NCI-H510A (cell line): ENCODE measurements at regions not wholly inside any gene's neighbourhood (a gene's known extent, or its start where the extent isn't known, plus 50 kb on each side); places are given as distances from the start of the nearest gene placed in this dataset.

ENCODE experiments used
- DNase-seq: peaks from one replicate; lab custom pipeline; 2025; lab: John Stamatoyannopoulos, UW

DNA sequence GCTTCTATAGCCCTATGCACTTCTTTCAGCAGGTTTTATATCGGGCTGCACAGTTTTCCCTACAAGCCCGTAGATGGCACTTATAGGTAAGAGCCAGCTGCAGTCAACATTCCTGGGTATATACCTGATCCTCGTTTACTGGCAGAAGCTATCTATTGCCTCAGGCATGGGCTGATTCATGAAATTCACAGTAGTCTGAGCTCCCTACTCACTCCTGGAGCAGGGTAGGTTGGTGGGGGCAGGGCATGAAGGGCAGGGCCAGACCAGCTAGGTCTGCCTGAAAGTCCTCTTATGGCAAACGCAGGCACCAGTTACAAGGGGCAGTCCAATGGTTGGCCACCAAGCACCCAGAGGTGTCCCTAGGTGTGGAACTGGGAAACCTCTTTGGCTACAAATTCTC, 345.8 kb downstream of the RPS29 start:
- DNase-seq = no peak

DNA sequence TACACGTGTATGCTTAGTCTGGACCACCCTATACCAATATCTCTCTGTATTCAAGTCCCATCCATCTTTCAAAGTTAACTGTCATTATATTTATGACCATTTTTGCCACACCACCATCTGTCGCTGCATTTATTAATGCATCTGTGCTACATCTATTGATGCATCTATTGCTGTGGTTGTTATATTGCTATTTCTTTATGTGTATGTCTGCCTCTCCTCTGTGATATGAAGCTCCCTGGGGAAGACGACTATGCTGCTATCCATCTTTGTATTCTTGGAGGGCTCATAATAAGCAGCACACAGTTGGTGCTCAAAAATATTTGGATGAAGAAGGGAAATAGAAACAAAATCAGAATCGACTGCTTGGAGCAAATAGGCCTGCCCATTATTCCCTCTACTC, 357.6 kb downstream of the RPS29 start:
- no peak for DNase-seq

GRCh38 chr14:49221316-49221715, 364.9 kb downstream of the RPS29 start:
- DNase-seq = no peak

GRCh38 chr14:49220492-49220891, 365.7 kb downstream of the RPS29 start:
- DNase-seq = no peak

DNA sequence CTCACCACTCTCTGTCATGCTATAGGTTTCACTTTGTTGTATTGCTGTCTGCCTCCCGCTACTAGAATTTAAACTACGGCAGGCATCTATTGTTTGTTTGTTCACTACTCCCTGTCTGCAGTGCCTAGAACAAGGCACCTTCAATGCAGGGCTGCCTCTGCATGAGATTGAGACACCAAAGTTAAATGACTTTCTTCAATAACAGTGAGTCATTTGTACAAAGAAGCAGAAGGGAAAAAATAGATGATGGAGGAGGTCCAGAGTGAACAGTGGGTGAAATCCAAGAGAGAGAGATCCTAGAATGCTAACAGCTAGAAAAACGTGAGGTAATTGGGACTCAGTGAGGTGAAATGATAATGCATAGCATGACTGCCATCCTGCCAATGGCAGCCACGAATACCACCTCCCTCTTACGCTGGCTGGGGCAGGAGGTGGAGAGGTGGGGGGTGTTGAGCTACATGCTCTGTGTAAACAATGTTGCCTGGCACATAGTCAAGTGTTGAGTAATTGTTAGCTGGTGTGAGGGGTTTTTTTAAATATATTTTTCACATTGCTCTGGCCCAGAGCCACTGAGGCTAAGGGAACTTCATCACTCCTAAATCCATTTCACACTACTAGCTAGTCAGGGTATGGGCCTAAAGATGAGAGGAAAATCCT, 367.6 kb downstream of the RPS29 start:
- no peak for DNase-seq

GRCh38 chr14:49212721-49213120, 373.5 kb downstream of the RPS29 start:
- no peak for DNase-seq

- no peak for DNase-seq
Observed at GRCh38 chr14:49209416-49209815, 376.8 kb downstream of the RPS29 start.

DNA sequence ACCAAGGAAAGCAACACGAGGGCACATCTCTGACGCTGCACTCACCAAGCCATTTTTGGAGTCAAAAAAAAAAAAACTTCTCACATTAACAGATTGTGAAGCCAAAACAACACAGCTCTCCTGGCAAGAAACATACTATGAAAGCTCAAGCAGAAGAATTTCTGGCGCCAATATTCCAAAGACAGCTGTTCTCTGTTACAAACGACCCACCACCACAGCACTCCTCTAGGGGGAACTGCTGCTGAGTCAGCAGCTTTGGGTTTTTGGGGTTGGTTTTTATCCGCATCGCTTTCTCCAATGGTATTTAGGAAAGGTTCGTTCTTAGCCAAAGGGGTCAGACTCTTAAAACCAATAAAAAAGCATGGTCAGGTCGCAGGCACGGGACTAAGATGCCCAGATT, 379.4 kb downstream of the RPS29 start:
- DNase-seq = no peak

DNA sequence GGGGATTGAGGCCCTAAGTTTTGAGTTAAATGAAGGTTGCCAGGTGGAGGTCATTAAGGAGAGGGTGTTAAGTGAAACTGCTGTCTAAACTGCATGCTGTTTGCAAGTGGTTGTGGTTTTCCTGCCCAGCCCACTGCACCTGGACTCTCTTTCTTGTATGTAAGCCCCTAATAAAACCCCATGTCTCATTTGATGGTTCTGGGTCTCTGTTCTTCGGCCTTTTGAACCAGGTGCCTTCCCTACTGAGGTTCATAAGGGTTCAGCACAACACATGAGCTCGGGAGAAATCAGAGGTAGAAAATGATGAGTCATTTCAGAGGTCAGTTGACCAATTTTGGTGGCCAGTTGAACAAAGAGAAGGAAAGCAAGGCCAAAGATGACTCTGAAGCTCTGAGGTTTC, 382.5 kb downstream of the RPS29 start:
- no peak for DNase-seq

DNA sequence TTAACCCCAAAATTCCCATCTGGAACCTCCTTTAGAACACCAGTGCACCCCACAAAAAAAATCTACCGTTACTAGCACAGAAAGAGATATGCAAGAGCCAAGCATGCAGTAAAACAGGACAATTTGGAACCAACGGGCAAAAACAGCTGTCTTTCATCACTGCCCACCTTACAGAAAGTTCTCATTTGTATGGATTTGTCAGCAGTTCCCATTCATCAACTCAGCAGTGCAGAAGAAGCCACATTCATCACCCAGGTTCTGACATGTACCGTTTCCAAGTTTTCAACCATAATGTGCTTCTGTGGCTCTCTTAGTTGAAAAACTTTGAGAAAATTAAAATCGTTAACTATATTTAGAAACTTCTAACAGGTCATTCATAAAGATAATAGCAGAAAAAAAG, 387.0 kb downstream of the RPS29 start:
- no peak for DNase-seq

- DNase-seq = no peak
Observed at GRCh38 chr14:49196327-49196726, 389.9 kb downstream of the RPS29 start.

DNA sequence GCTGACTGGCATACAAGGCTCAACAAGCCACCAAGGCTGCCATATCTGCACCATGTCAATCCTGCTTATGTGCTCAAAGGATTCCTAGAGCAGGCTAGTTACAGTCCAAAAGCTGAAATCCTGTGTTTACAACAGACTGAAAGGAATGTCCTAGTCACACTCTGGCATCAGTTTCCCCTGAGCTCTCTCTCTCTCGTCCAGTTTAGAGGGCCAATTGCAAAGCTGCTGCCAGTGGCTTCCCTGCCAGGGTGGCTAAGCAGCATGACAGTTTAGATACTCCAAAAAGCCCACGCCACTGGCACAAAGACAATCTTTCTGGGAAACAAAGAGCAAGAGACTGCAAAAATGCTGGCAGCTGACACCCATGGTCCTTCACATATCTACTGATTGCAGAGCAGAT, 392.1 kb downstream of the RPS29 start:
- DNase-seq = no peak

DNA sequence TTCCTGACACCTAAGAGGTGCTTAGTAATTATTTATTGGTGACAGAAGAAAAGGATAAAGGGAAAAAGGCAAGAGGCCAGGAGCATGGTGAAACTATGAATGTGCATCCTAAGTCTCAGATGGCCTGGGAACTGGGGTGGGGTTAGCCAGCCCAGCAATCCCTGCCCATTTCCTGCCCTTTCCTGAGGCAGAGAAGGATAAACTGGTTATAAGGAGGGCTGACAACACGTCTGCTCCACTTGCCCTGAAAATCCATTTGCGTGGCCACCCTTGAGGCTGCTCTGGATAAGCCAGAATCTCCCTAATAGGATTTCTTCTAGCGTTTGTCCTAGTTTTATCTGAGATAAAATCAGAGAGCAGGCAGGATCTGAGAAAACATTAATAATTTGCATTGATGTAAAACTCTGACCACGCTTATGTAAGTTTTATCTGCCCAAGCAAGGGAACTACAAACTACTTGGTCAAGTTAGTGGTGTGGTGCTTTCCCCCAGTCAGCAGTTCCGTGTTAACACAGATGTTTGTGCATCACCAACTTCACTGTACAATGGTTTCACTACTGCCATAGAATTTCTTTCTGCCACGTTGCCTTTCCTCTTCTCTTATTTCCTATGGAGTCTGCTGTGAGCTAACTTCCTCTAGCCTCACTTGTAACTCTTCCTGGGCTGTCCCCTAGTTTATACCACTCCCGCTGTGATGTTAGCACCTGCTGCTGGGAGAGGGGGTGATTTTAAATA, 392.7 kb downstream of the RPS29 start:
- DNase-seq = no peak

DNA sequence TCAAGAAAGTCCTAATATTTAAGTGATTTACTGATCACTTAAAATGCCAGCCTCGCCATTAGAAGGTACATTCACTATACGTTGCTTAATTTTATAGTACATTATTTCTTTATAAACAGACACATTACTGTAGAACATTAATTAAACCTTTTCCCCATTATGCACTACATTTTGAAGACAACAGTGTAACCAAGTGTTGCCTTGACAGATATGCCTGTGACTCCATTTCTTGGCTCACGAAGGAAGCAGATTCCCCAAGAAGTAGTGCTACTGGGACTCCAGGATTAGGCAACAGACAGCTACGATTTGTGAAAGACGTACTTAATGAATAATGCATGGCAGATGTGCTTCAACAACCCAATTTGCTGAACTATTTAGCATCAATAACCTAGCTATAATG, 394.8 kb downstream of the RPS29 start:
- DNase-seq = no peak

- DNase-seq = no peak
Observed at GRCh38 chr14:49189375-49189774, 396.8 kb downstream of the RPS29 start.

- DNase-seq = no peak
Observed at GRCh38 chr14:49187799-49188198, 398.4 kb downstream of the RPS29 start.

- peak; percentile 12 for DNase-seq
Observed at GRCh38 chr14:49173765-49174373, 412.3 kb downstream of the RPS29 start.

GRCh38 chr14:49164074-49164473, 422.1 kb downstream of the RPS29 start:
- no peak for DNase-seq

- no peak for DNase-seq
Observed at GRCh38 chr14:49160983-49161382, 425.2 kb downstream of the RPS29 start.

DNA sequence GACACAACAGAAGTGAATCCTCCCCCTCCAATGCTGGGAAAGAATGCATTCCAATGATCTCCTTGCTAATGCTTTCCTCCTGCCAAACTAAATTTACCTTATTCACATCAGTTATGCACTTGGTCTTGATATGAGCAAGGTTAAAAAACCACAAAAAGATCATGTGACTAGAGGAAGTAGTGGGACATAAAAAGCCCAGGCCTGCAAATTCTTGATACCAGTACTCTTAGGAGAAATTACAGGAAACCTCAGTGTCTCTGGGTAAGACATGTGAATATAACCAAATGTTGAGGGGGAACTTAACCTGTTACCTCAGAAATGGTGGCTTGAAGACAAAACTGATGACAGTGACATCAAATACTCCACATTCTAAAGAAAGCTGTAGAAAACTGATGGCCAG, 427.1 kb downstream of the RPS29 start:
- no peak for DNase-seq

GRCh38 chr14:49139593-49139992, 446.6 kb downstream of the RPS29 start:
- no peak for DNase-seq

GRCh38 chr14:49134940-49135339, 451.2 kb downstream of the RPS29 start:
- no peak for DNase-seq

- no peak for DNase-seq
Observed at GRCh38 chr14:49121246-49121645, 464.9 kb downstream of the RPS29 start.
